GM03348 (cell line): ENCODE measurements at regions not wholly inside any gene's neighbourhood (a gene's known extent, or its start where the extent isn't known, plus 50 kb on each side); places are given as distances from the start of the nearest gene placed in this dataset.
A peak's percentile ranks its signal among the peaks of the same experiment; 100 is the strongest.
"Not testable (repeated sequence)": the region's sequence is repeated elsewhere in the genome, so short reads cannot be mapped to it uniquely, and the experiment has no call there.

ENCODE experiments used
- DNase-seq: peaks from one replicate; pipeline ENCODE4 v3.0.0; 2012; ENCODE audit warnings: low spot score

- DNase-seq: not testable (repeated sequence)
These were observed 61.9 kb downstream of the NPIPB5 start for GRCh38 chr16:22572331-22573224.

GRCh38 chr16:22573225-22573530 lies 62.5 kb downstream of the NPIPB5 start:
- not testable (repeated sequence) for DNase-seq

DNA sequence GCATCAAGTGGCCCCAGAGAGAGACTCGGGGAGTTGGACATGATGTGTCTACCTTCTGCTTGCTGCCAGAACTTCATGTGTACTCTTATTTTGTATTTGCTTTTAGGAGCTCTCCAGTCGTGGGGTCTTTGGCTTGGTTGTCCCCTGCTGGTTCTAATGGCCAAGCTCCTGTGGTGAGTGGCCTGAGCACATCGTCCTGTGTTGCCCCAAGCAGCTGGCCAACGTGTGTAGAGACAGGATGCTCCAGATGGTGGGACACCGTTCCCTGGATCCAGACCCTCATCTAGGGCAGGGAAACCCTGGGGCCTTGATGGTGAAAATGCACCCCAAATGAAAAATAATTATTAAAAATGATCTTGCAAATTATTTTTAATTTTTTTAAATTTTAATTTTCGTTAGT lies 65.8 kb downstream of the NPIPB5 start:
- not testable (repeated sequence) for DNase-seq

GRCh38 chr16:22583195-22583594 lies 72.5 kb downstream of the NPIPB5 start:
- DNase-seq: not testable (repeated sequence)

DNA sequence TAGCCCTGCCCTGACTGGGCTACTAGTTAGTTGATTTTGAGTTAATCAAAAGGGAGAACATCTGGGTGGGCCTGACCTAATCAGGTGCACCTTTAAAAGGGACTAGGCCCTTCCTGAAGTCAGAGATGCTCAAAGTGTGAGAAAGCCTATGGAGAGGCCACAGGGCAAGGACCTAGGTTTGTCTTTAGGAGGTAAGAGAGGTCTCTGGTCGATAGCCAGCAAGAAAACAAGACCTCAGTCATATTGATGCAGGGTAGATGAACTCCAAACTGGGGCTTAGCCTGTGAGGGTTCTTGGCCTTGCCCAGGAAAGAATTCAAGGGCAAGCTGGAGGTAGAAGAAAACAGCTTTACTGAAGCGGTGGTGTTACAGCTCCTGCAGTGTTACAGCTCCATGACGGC lies 73.8 kb downstream of the NPIPB5 start:
- DNase-seq: not testable (repeated sequence)

DNA sequence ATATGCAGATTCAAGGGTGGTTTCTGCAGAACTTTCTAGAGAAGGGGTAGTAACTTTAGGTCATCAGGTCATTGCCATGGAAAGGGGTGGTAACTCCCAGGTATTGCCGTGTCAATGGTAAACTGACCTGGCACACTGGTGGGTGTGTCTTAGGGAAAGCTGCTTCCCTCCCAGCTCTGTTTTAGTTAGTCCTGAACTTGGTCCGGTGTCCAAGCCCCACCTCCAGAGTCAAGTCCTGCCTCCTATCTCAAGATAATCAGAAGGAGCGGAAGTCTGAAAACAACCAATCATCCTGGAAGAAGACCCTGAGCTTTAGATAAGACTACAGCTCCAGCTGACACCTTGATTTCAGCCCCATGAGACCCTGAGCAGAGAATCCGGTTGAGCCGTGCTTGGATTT lies 74.2 kb downstream of the NPIPB5 start:
- DNase-seq: not testable (repeated sequence)

DNA sequence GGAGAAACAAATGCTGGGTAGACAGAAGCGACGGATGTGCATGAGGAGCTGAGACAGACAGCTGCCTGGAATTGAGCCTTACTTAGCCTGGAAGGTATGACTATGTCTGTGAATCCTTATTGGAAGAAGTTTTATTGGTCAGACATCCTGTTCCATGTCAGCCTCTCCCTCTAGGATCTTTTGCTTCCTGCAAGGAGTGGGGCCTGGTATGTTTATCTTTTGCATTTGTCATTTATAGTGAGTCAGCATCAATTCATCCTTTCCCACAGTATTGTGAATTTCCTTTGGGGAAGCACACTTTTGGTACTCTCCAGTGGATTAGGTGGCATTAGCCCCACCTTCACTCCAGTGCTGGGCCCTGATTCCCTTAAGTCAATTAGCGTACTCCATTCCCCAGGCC lies 74.7 kb downstream of the NPIPB5 start:
- not testable (repeated sequence) for DNase-seq

GRCh38 chr16:22586732-22587131 lies 76.0 kb downstream of the NPIPB5 start:
- not testable (repeated sequence) for DNase-seq

GRCh38 chr16:22589757-22590156 lies 79.1 kb downstream of the NPIPB5 start:
- DNase-seq: not testable (repeated sequence)

- DNase-seq: not testable (repeated sequence)
These were observed 85.9 kb downstream of the NPIPB5 start for GRCh38 chr16:22596445-22597045.

- DNase-seq: not testable (repeated sequence)
These were observed 93.1 kb downstream of the NPIPB5 start for GRCh38 chr16:22603744-22604143.

DNA sequence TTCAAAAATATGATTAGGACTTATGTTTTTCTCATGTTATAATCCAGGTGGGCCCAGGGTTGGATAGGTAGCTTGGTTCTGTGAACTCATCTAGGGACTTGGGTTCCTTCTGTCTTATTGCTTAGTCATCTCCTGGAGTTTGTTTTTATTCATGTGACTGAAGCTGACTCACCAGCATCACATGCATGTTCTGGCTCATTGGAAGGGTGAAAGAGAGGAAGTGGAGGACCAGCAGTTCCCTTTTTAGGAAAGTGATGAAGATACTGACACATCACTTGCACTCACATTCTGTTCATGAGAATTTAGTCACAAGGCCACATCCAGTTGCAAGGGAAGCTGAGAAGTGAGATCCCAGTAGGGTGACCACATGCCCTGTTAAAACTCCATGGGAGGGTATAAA lies 95.9 kb downstream of the NPIPB5 start:
- DNase-seq: not testable (repeated sequence)

- not testable (repeated sequence) for DNase-seq
These were observed 99.1 kb downstream of the NPIPB5 start for GRCh38 chr16:22609798-22610197.

GRCh38 chr16:22611128-22611527 lies 100.4 kb downstream of the NPIPB5 start:
- DNase-seq: not testable (repeated sequence)

- no peak for DNase-seq
These were observed 103.7 kb downstream of the NPIPB5 start for GRCh38 chr16:22614271-22614947.

- no peak for DNase-seq
These were observed 108.2 kb downstream of the NPIPB5 start for GRCh38 chr16:22618842-22619241.

DNA sequence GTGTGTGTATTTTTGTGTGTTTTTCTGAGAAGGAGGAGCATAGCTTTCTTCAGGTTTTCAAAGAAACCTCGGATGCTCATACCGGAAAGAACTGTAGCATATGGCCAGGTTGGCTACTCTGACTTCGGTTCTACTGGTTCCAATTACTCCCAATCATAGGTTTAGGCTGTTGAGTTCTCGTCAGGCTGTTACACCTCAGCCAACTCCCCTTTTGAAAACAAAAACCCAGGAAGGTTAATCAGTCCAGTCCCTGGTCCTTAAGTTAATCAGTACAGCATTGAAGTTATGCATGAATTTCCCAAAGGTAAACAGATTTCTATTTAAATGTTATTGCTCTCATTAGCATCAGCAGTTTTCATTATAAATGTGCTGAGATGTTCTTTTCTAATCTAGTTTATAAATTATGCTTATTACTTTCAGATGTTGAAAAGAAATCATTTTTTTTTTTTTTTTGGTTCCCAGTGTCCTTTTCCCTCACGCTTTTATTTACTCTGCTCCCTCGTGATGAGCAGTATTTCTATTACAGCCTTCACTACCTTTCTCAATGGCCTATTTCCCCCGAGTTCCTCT lies 111.0 kb downstream of the NPIPB5 start:
- DNase-seq: no peak

- no peak for DNase-seq
These were observed 112.0 kb downstream of the NPIPB5 start for GRCh38 chr16:22622703-22623102.

GRCh38 chr16:22623351-22623781 lies 112.7 kb downstream of the NPIPB5 start:
- DNase-seq: peak; percentile 64

- no peak for DNase-seq
These were observed 113.5 kb downstream of the NPIPB5 start for GRCh38 chr16:22624038-22624799.

- DNase-seq: no peak
These were observed 114.3 kb downstream of the NPIPB5 start for GRCh38 chr16:22624800-22625533.
